ENCODE measurements at regions not wholly inside any gene's neighbourhood (a gene's known extent, or its start where the extent isn't known, plus 50 kb on each side); places are given as distances from the start of the nearest gene placed in this dataset.
A peak's percentile ranks its signal among the peaks of the same experiment; 100 is the strongest.

GRCh38 chr7:118590107-118590506 lies 365.6 kb downstream of the ANKRD7 start:
- H3K36me3 ChIP-seq (ENCODE audit: control insufficient read depth, insufficient read depth, low read length): no peaks in the 10 kb centered on the region

GRCh38 chr7:118602090-118602489 lies 377.6 kb downstream of the ANKRD7 start:
- no TSS peak for BruUV-seq (replicated peaks)
- no peaks in the 10 kb centered on the region for H3K27me3 Mint-ChIP-seq (ENCODE audit: insufficient read depth, unreplicated experiment)
- H3K4me1 ChIP-seq: no peaks in the 10 kb centered on the region

More at GRCh38 chr7:118590107-118590506, 365.6 kb downstream of the ANKRD7 start:
- peaks cover 17% of the 10 kb centered on the region for H3K9me3 Mint-ChIP-seq (ENCODE audit: unreplicated experiment)
- POLR2A ChIA-PET: no interaction called here
- Histone ChIP-seq H3K9me3 (no peaks in the 10 kb centered on the region), H3K4me1 (no peaks in the 10 kb centered on the region), H3K27me3 (replicated peaks; ENCODE audit: control insufficient read depth, insufficient read depth, low read length) (no peaks in the 10 kb centered on the region), H3K4me3 (ENCODE audit: low read depth, low read length) (no peak overlapping the region)
- no TSS peak for BruUV-seq (replicated peaks)
- no peak overlapping the region for H3K4me3 Mint-ChIP-seq (ENCODE audit: unreplicated experiment)
- DNase-seq: peak in 1 of 2 experiments; percentile 17
- no peaks in the 10 kb centered on the region for H3K36me3 Mint-ChIP-seq (ENCODE audit: insufficient read depth, unreplicated experiment)
- TF ChIP-seq CTCF (IDR thresholded peaks at IDR 0.05; ENCODE audit: insufficient read depth in 1 of 2, low read depth in 1 of 2, low read length in 1 of 2, severe bottlenecking in 1 of 2, unreplicated experiment in 1 of 2): peak; percentile 27 to 42
- no peaks in the 10 kb centered on the region for H3K4me1 Mint-ChIP-seq (ENCODE audit: low read depth, unreplicated experiment)
- intact Hi-C loops (cut with micrococcal nuclease; ENCODE audit: unreplicated experiment): loop anchor here (1.0 kb wide), 1 partner anchor 238 kb away; no protein-coding TSS in a partner anchor
- H3K27me3 Mint-ChIP-seq (ENCODE audit: insufficient read depth, unreplicated experiment): no peaks in the 10 kb centered on the region
- CTCF ChIA-PET: no interaction called here
- H3K27ac Mint-ChIP-seq (ENCODE audit: unreplicated experiment): no peak overlapping the region

GRCh38 chr7:118606602-118607001 lies 382.1 kb downstream of the ANKRD7 start:
- no peak for TF ChIP-seq CTCF (IDR thresholded peaks at IDR 0.05; ENCODE audit: insufficient read depth in 1 of 2, low read depth in 1 of 2, low read length in 1 of 2, severe bottlenecking in 1 of 2, unreplicated experiment in 1 of 2)
- no TSS peak for BruUV-seq (replicated peaks)
- ChIA-PET CTCF (no interaction called here), POLR2A (no interaction called here)
- no peaks in the 10 kb centered on the region for H3K9me3 ChIP-seq
- Mint-ChIP-seq H3K9me3 (ENCODE audit: unreplicated experiment) (no peaks in the 10 kb centered on the region), H3K27ac (ENCODE audit: unreplicated experiment) (no peak overlapping the region), H3K4me3 (ENCODE audit: unreplicated experiment) (no peak overlapping the region), H3K4me1 (ENCODE audit: low read depth, unreplicated experiment) (no peaks in the 10 kb centered on the region), H3K27me3 (ENCODE audit: insufficient read depth, unreplicated experiment) (no peaks in the 10 kb centered on the region), H3K36me3 (ENCODE audit: insufficient read depth, unreplicated experiment) (no peaks in the 10 kb centered on the region)
- no peaks in the 10 kb centered on the region for H3K36me3 ChIP-seq (ENCODE audit: control insufficient read depth, insufficient read depth, low read length)
- no peak for DNase-seq
- no peak overlapping the region for H3K4me3 ChIP-seq (ENCODE audit: low read depth, low read length)
- intact Hi-C loops (cut with micrococcal nuclease; ENCODE audit: unreplicated experiment): no loop called here
- no peaks in the 10 kb centered on the region for H3K27me3 ChIP-seq (replicated peaks; ENCODE audit: control insufficient read depth, insufficient read depth, low read length)
- no peaks in the 10 kb centered on the region for H3K4me1 ChIP-seq

More at GRCh38 chr7:118602090-118602489, 377.6 kb downstream of the ANKRD7 start:
- no peak overlapping the region for H3K4me3 ChIP-seq (ENCODE audit: low read depth, low read length)
- CTCF ChIA-PET: no interaction called here
- no peak for TF ChIP-seq CTCF (IDR thresholded peaks at IDR 0.05; ENCODE audit: insufficient read depth in 1 of 2, low read depth in 1 of 2, low read length in 1 of 2, severe bottlenecking in 1 of 2, unreplicated experiment in 1 of 2)
- H3K9me3 Mint-ChIP-seq (ENCODE audit: unreplicated experiment): no peaks in the 10 kb centered on the region
- POLR2A ChIA-PET: no interaction called here
- H3K4me3 Mint-ChIP-seq (ENCODE audit: unreplicated experiment): no peak overlapping the region
- intact Hi-C loops (cut with micrococcal nuclease; ENCODE audit: unreplicated experiment): no loop called here
- no peaks in the 10 kb centered on the region for H3K36me3 ChIP-seq (ENCODE audit: control insufficient read depth, insufficient read depth, low read length)
- no peaks in the 10 kb centered on the region for H3K36me3 Mint-ChIP-seq (ENCODE audit: insufficient read depth, unreplicated experiment)
- no peak overlapping the region for H3K27ac Mint-ChIP-seq (ENCODE audit: unreplicated experiment)
- DNase-seq: no peak
- H3K27me3 ChIP-seq (replicated peaks; ENCODE audit: control insufficient read depth, insufficient read depth, low read length): no peaks in the 10 kb centered on the region
- no peaks in the 10 kb centered on the region for H3K9me3 ChIP-seq
- H3K4me1 Mint-ChIP-seq (ENCODE audit: low read depth, unreplicated experiment): no peaks in the 10 kb centered on the region

Measured in Caco-2 (cell line).